ENCODE measurements at regions not wholly inside any gene's neighbourhood (a gene's known extent, or its start where the extent isn't known, plus 50 kb on each side); places are given as distances from the start of the nearest gene placed in this dataset.

DNA sequence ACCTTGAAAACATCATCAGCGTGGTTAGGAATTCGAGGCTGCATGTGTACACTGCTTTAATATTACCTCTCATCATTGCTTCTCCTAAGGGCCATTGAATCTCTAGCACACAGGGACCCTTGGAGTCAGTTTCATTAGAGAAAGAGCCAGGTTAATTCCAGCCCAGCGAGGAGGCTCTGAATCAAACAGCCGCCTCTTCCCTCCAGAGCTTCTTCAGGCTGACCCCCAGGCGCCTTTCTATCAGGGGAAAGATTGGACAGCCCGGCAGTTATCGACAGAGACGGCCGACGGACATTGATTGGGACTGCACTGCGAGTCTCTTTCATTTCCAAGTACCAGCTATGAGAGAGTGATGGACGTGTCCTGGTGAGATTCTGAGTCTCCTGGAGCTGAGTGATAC lies 159.2 kb downstream of the ANKRD60 start:
- DNase-seq (ENCODE audit: low read depth): no peak

GRCh38 chr20:58065508-58066361 lies 162.7 kb downstream of the ANKRD60 start:
- peak; percentile 24 for DNase-seq (ENCODE audit: low read depth)

DNA sequence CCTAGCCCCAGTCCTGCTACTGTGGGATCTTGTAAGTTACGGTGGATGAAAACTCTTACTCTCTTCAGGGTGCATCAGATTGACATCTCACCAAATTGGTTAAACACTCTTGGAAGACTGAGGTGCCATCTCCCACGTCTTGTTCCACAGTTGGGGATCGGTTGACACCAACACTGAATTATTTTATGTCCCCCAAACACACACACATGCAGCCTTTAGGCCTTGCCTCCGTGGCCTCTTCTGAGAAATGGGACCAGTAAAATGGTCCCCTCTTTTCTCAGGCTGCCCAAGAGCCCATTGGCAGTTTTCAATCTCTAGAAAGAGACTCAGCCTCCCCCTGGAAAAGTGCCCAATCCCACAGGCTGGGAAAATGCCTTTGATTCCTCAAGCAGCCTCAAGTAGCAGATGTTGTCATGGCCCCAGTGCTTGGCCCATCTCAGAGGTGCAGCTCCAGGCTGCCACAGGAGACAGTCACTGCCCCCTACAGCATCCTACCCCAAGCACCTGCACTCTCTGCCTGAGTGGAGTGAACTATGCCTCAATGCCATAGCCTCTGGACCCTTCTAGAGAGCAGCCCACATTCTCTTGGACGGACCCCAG lies 163.9 kb downstream of the ANKRD60 start:
- no peak for DNase-seq (ENCODE audit: low read depth)

DNA sequence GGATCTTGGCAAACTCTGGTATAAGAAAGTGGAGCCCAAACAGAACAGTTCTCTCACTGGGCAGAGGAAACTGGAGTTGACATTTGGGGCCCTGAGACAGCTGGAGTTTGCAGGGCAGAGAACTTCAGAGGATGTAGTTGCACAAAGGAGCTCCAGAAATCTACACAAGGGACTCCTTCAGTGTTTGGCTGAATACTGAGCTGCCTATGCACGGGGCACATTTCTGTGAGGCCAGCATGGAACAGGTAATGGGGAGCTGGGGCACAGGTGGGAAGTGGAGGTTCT lies 169.3 kb downstream of the ANKRD60 start:
- no peak for DNase-seq (ENCODE audit: low read depth)

GRCh38 chr20:58058421-58059259 lies 169.8 kb downstream of the ANKRD60 start:
- DNase-seq (ENCODE audit: low read depth): no peak

DNA sequence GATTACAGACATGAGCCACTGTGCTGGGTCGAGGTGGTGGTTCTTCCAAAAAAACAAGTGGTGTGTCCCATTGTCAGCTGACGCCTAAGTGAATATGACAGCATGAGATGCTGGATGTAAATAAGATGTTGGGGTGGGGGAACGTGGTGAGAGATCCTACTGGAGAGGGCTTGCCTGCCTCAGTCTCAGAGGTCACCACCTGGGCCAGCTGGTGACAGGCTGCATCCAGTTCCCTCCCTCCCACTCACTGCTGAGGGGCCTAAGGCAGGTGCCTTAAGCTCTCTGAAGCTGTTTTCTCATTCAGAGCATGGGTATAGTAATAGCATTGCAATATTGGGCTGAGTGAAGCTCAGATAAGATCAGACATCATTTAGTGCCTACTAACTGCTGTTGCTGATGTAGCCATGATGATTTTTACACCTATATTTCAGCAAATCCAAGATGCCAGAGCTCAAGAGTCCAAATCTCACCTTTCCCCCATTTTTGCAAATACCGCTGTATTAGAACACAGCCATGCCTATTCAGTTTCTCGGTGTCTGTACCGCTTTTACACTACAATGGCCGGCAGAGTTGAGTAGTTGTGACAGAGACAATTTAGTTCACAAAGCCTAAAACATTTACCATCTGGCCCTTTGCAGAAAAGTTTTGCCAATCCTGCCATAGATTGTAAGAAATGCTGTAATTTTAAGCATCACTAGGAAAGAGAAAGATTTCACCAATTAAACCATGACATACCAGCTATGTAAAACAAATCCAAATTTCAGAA lies 171.3 kb downstream of the ANKRD60 start:
- DNase-seq (ENCODE audit: low read depth): no peak

GRCh38 chr20:58056021-58056591 lies 172.3 kb downstream of the ANKRD60 start:
- DNase-seq (ENCODE audit: low read depth): no peak

DNA sequence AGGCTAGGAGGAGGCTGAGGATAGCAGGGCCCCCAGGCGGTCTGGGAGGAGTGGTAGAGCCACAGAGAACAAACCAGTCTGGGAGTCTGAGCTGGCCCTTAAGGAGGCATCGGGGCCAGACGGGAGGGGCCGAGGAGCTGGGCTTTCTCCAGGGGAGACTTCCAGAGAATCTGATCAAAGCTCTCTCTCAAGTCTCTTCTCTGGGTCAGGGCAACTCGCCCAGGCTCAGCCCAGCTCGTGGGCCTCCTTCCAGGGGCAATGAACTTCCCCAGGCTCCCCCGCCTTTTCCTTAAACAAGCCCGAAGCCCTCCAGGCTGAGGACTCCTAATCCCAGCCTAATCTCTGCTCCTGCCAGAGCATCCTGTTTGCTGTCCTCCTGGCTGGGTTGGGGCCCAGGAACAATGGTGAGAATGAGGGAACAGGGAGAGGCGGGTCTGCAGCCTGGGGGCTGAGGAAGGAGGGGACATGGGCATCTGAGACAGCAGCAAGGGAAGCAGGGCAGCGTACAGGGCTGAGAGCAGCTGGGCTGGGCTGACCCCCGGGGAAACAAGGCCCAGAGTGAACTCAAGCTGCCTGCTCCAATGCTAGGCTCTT lies 173.6 kb downstream of the ANKRD60 start:
- DNase-seq (ENCODE audit: low read depth): no peak

- no peak for DNase-seq (ENCODE audit: low read depth)
These were observed 174.2 kb downstream of the ANKRD60 start for GRCh38 chr20:58054082-58054779.

GRCh38 chr20:58053391-58054055 lies 174.9 kb downstream of the ANKRD60 start:
- DNase-seq (ENCODE audit: low read depth): no peak

DNA sequence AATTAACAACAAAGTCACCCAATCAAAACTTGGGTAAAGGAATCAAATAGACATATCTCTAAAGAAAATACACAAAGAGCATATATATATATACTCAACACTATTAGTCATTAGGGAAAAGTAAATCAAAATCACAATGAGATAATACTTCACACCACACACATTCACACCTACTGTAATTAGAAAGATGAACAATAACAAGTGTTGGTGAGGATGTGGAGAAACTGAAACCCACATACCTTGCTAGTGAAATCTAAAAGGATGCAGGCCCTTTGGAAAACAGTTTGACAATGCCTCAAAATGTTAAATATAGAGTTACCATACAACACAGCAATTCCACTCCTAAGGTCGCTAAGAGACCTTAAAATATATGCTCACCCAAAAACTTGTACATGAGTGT lies 177.1 kb downstream of the ANKRD60 start:
- DNase-seq (ENCODE audit: low read depth): no peak

DNA sequence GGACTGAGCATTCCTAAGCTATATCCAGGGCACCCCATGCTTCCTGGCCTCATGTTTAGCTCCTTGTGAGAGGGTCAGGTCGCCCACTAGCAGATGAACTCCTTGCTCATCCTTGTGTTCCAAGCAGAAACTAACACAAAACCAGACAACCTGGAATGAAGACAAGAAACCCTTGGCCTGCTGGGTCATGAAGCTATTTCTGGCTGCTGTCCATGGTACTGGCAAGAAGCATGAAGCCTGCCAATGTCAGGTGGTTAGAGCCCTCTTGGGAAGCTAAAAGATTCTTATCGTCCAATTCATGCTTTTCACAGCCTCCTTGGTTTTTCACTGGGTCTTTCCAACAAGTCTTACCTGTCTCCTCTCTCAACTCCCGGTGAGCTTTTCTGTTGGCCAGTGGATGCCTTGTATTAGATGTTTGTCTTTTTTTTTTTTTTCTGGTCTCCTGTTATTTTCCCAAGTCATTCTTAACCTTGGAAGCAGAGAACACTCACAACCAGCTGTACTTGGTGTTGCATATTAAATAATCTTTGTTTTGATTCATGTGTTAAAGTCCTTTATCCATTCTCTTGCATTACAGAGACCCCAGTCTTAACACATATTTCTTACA lies 180.3 kb downstream of the ANKRD60 start:
- no peak for DNase-seq (ENCODE audit: low read depth)

DNA sequence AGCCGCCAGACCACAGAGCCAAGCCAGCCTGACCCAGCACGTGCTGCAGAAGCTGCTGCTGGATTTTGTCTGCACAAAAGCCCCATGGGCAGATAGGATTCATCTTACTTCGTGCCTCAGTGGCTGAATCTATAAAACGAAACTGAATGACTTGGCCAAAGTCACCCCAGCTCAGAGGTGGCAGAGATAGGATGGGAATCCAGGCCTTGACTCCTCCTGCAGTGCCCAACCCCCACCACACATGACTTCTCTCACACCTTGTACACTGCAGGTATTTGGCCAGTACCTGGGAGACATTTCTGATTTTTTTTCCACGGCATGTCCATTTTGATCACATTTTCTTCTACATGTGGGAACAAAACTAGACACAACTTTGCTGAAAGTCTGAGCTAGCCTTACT lies 182.1 kb downstream of the ANKRD60 start:
- no peak for DNase-seq (ENCODE audit: low read depth)

DNA sequence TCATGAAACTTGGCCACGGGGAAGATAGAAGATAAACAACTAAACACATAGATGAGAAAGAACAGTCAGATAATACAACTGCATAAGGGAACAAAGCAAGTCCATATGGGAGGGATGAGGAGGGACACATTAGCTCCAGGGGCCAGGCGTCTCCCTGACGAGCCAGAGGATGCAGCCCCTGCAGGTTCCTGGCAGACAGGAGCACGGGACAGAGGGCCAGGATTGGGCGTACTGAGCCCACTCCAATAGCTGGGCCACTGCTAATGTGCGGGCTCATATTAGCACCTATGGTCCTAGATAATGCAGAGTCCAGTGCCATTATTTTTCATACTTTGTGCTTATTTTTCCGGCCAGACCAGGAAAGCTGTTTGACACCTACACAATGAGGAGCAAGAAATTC lies 182.9 kb downstream of the ANKRD60 start:
- DNase-seq (ENCODE audit: low read depth): no peak

- DNase-seq (ENCODE audit: low read depth): no peak
These were observed 183.4 kb downstream of the ANKRD60 start for GRCh38 chr20:58044931-58045555.

- DNase-seq (ENCODE audit: low read depth): no peak
These were observed 184.2 kb downstream of the ANKRD60 start for GRCh38 chr20:58044286-58044685.

DNA sequence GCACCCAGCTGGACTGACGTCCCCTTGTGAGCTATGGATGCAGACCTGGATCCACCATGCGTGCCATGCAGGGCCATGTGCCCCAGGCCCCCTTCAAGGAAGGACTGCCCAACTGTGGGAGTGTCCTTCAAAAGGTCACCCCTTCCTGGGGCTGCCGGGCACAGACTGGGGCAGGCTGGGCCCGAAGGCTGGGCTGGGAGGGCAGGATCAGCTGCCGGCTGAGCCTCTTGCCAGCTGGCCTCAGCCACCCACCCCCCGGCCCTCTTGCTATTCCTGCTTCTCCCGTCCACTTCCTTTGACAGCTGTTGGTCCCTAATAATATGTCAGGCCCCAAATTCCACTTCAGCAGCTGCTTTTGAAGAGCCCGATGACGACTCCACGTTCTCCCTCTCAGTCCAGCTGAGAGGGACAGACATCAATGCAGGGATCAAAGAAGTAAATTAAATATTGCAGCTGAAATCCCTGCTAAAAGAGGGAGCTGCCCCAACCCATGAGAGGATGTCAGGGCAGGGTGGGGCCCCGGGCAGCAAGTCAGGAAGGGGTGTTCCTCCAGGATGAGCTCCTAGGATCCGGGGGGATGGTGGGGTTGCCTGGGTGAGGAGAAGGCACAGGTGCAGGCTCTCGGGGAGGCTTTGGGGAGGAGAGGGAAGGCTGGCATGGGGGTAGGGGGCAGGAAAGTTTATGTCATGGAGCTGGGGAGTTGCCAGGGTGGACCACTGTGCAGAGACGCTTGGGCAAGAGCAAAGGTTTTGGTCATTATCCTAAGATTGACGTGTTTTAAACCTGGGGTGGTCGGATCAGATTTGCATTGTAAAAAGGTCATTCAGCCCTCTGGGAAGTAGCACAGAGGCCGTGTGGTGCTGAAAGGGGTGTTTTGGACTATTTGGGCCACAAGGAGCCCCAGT lies 185.0 kb downstream of the ANKRD60 start:
- no peak for DNase-seq (ENCODE audit: low read depth)

DNA sequence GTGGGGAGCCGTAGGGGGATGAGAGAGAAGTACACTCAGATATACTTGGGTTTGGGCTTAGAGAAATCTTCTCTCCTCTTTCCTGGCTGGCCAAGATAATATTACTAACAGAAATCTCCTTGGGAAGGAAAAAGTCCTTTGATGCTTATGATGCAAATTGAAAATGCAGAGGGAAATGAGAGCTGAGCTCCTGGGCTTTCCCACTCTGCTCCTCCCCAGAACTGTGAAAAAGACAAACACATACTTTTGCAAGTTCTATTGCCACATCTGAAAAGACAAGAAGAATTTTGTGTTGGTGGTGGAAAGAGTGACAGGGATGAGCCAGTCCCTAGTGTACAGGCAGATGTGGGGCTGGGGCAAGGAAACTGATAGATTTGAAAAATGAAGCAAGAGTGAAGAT lies 185.9 kb downstream of the ANKRD60 start:
- no peak for DNase-seq (ENCODE audit: low read depth)
